Astrocyte of the cerebellum (primary cell): ENCODE measurements at regions not wholly inside any gene's neighbourhood (a gene's known extent, or its start where the extent isn't known, plus 50 kb on each side); places are given as distances from the start of the nearest gene placed in this dataset.
"Not testable (repeated sequence)": the region's sequence is repeated elsewhere in the genome, so short reads cannot be mapped to it uniquely, and the experiment has no call there.

Source experiments
- DNase-seq: peaks from one replicate; pipeline ENCODE4 v3.0.0-alpha.2; 2011; ENCODE audit warnings: low read depth
- H3K4me3 ChIP-seq: 2 replicates; pipeline ENCODE4 v1.5.1; 2011; ENCODE audit warnings: mild to moderate bottlenecking, low read depth, low read length, moderate library complexity
- CTCF ChIP-seq: IDR thresholded peaks from 2 replicates; pipeline ENCODE4 v1.5.1; 2012; ENCODE audit warnings: low read length, low read depth, moderate library complexity, mild to moderate bottlenecking; ENCODE audit errors: missing control alignments
- in situ Hi-C: cut with HindIII; loops from 2 replicates; pipeline ENCODE4 v1.10.0; 2017; ENCODE audit warnings: low sequenced_read_pairs

DNA sequence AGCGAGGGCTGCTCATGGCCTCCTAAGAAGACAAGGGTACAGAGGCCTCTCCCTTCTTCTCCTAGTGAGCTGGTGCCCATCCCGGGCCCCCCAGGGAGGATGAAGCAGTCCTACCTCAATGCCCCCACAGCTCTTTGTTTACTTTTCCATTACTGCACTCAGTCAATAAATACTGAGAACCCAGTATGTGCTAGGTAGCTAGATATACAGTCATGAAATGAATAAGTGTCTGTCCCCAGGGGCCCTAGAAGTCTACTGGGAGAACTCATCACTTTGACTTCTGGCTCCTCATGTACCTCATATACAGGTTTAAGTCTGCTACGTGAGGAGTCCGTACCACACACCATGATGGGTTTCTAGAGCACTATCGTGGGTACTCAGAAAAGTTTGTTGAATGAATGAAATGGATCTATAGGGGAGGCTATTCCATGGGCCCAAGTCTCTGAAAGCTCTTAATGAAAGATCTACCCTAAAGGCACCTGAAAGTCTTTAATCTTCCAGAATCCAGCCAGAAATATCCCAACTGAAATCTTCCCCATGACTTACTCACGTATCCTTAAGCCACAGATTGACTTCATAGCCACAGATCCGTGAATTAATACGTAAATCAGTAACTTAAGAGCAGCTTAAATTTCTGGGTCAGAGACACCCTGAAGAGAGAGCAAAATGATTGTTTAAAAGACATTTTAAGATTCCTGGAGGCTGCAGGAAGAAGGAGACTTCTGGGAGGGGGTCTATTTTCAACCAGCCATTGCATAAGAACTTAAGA, 51.6 kb upstream of the POMP start:
- no peak overlapping the region for H3K4me3 ChIP-seq
- DNase-seq = no peak
- no peak for TF ChIP-seq CTCF
- in situ Hi-C loops = no loop called here

DNA sequence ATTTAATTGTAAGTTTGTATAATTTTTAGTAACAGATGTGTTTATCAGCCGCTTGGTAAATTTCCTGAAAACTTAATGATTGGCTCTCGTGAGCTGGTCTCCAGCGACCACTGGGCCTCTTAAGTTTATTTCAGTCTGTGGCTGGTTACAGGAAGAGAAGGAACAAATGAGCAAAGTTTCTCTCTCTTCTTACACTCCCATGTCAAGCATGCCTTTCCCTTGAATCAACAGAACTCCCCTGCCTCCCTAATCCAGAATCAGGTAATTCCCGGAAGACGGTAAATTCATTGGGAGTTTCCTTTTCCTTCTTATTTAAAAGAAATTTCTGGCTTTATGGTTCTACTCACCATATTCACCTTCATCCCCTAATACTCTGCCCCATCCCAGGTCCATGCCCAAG, 52.5 kb upstream of the POMP start:
- DNase-seq = no peak
- TF ChIP-seq CTCF = no peak
- no peak overlapping the region for H3K4me3 ChIP-seq
- in situ Hi-C loops = no loop called here

- in situ Hi-C loops, H3K4me3 ChIP-seq, DNase-seq: not testable (repeated sequence)
Observed at GRCh38 chr13:28605147-28605546, 53.8 kb upstream of the POMP start.

GRCh38 chr13:28603043-28603664, 55.8 kb upstream of the POMP start:
- in situ Hi-C loops = no loop called here
- no peak for DNase-seq
- H3K4me3 ChIP-seq = no peak overlapping the region
- no peak for TF ChIP-seq CTCF

DNA sequence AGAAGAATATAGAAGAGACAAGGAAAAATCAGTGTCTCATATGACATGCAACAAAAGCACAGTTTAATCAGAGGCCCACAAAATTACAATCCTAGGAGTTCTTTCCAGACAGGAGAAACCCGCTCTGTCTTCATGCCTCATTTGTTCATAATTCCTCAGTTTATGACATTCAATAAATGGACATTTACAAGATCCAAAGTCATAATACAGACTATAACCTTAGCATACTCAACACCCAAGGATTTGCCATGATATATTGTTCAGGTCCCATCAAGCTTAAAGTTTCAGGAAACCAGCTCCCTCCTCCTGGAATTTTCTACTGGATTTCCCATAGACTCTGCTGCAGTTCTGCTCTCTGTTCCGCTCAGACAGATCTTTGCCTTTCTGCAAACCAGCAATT, 56.4 kb upstream of the POMP start:
- in situ Hi-C loops = no loop called here
- no peak for TF ChIP-seq CTCF
- no peak overlapping the region for H3K4me3 ChIP-seq
- no peak for DNase-seq

- TF ChIP-seq CTCF = no peak
- no peak for DNase-seq
- in situ Hi-C loops = no loop called here
Observed at GRCh38 chr13:28601581-28601980, 57.3 kb upstream of the POMP start.

DNA sequence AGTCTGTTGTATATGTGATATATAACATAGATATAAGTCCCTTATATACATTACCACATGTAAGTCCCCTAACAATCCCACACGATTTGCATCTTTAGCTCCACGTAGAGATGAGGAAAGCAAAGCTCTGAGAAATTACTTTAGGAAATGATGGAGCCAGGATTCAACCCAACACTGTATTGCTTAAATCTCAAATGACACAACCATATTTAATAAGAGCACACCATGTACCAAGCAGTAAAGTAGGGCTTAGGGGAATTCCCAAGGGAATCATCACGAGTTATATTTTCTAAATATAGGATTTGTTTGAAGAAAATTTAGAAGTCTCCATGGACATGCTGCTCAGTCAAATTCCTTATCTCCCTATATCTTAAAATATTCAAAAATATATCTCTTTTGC, 61.3 kb upstream of the POMP start:
- TF ChIP-seq CTCF = no peak
- H3K4me3 ChIP-seq = no peak overlapping the region
- no peak for DNase-seq
- in situ Hi-C loops = no loop called here

More at GRCh38 chr13:28601581-28601980, 57.3 kb upstream of the POMP start:
- no peak overlapping the region for H3K4me3 ChIP-seq
